Neural cell (in vitro differentiated cells): ENCODE measurements at regions not wholly inside any gene's neighbourhood (a gene's known extent, or its start where the extent isn't known, plus 50 kb on each side); places are given as distances from the start of the nearest gene placed in this dataset.

Source experiments
- CTCF ChIP-seq: fragments of 450-650 bp; IDR thresholded peaks from 2 replicates; pipeline ENCODE4 v1.5.1; 2014; ENCODE audit warnings: antibody characterized with exemption, mild to moderate bottlenecking, moderate library complexity; ENCODE audit not compliant: poor library complexity, severe bottlenecking
- EZH2 ChIP-seq: fragments of 200-600, 300-800 bp; shearing (Covaris generic), sonication (generic); IDR thresholded peaks from 2 replicates; pipeline ENCODE4 v1.6.1; 2014; ENCODE audit warnings: antibody characterized with exemption, low read length, borderline replicate concordance, mild to moderate bottlenecking; ENCODE audit not compliant: insufficient read depth, poor library complexity, severe bottlenecking
- POLR2AphosphoS5 ChIP-seq: IDR thresholded peaks from 2 replicates; pipeline ENCODE4 v1.6.1; 2012
- RAD21 ChIP-seq: fragments of 450-650 bp; conservative IDR thresholded peaks from 2 replicates; pipeline ENCODE4 v1.6.1; 2014; ENCODE audit warnings: antibody characterized with exemption, mild to moderate bottlenecking, moderate library complexity
- SMC3 ChIP-seq: fragments of 450-650 bp; conservative IDR thresholded peaks from 2 replicates; pipeline ENCODE4 v1.6.1; 2014; ENCODE audit warnings: antibody characterized with exemption, mild to moderate bottlenecking, moderate library complexity; ENCODE audit not compliant: poor library complexity
- TAF1 ChIP-seq: IDR thresholded peaks from 2 replicates; pipeline ENCODE4 v1.6.1; 2012; ENCODE audit warnings: low read depth

GRCh38 chr10:10310498-10310897 is 707.2 kb upstream of the CELF2 start:
- TF ChIP-seq EZH2 (no peak), CTCF (no peak), SMC3 (no peak), TAF1 (no peak), POLR2AphosphoS5 (no peak), RAD21 (no peak)
